ENCODE measurements at regions not wholly inside any gene's neighbourhood (a gene's known extent, or its start where the extent isn't known, plus 50 kb on each side); places are given as distances from the start of the nearest gene placed in this dataset.

DNA sequence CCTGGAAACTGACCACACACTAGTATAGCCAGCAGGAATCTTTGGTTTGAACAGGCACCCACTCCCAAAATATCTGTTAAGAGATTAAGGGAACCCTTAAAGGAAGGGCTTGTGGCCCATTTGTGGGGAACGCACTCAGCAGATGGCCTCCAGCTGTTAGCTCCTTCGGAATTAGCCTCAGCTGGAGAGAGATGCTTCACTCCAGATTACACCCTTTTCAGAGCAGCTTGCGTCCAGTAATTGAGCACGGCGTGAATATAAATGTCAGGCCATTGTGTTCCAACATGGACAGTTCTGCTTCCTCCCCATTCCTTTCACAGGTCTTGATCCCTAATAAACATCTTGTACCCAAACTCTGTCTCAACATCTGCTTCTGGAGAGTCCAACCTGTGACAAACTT is 397.8 kb downstream of the SEC23A start:
- Histone ChIP-seq H3K4me3 (replicated peaks in 1 of 3; ENCODE audit: insufficient read depth in 1 of 3, low read depth in 2 of 3, low read length in 3 of 3) (no peak overlapping the region), H3K27me3 (ENCODE audit: control insufficient read depth in 1 of 2, insufficient read depth in 2 of 2, low read length in 2 of 2) (no peaks in the 10 kb centered on the region), H3K4me1 (ENCODE audit: insufficient read depth, low read length) (no peaks in the 10 kb centered on the region), H3K9me3 (ENCODE audit: low read length) (no peaks in the 10 kb centered on the region), H2AFZ (ENCODE audit: low read length) (no peak overlapping the region), H3K4me2 (ENCODE audit: low read depth, low read length) (no peak overlapping the region), H4K20me1 (ENCODE audit: insufficient read depth, low read length) (no peaks in the 10 kb centered on the region), H3K27ac (ENCODE audit: extremely low read length, insufficient read depth, low read length) (no peak overlapping the region), H3K9ac (ENCODE audit: insufficient read depth, low read depth, low read length) (no peak overlapping the region), H3K36me3 (replicated peaks in 1 of 2; ENCODE audit: control insufficient read depth in 1 of 2, insufficient read depth in 2 of 2, low read length in 2 of 2) (no peaks in the 10 kb centered on the region), H3K79me2 (ENCODE audit: insufficient read depth, low read length) (no peaks in the 10 kb centered on the region)
- WGBS (ENCODE audit: low lambda C conversion rate), result 63% methylated on average over 5 of the region's 5 CpGs
- BruUV-seq (replicated peaks), result no TSS peak
- no peak for ATAC-seq
- CTCF ChIA-PET (ENCODE audit: low intra/inter-chr PET ratio, low total read pairs), result no interaction called here
- no peak for DNase-seq (ENCODE audit: low spot score)
- intact Hi-C loops (cut with micrococcal nuclease; ENCODE audit: unreplicated experiment) (no loop called here), in situ Hi-C loops (cut with HindIII; ENCODE audit: extremely low pct_ligation_motif_present, low pct_unique_long_range_greater_than_20kb) (no loop called here)
- FAIRE-seq, result no peak
- POLR2A ChIA-PET, result no interaction called here
- TF ChIP-seq CCDC6 (CRISPR knock-in tag; IDR thresholded peaks at IDR 0.05), result no peak
- no peak for TF ChIP-seq KDM2A (CRISPR knock-in tag; IDR thresholded peaks at IDR 0.05; ENCODE audit: borderline replicate concordance, low read depth)
- TF ChIP-seq, protein P1, sequence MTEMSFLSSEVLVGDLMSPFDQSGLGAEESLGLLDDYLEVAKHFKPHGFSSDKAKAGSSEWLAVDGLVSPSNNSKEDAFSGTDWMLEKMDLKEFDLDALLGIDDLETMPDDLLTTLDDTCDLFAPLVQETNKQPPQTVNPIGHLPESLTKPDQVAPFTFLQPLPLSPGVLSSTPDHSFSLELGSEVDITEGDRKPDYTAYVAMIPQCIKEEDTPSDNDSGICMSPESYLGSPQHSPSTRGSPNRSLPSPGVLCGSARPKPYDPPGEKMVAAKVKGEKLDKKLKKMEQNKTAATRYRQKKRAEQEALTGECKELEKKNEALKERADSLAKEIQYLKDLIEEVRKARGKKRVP (CRISPR knock-in tag; IDR thresholded peaks at IDR 0.05), result no peak
- TF ChIP-seq KLF9 (CRISPR knock-in tag; IDR thresholded peaks at IDR 0.05; ENCODE audit: low read depth), result no peak
- no peak for TF ChIP-seq ZNF652 (CRISPR knock-in tag; IDR thresholded peaks at IDR 0.05; ENCODE audit: borderline replicate concordance, low read depth)
- TF ChIP-seq, protein P2, sequence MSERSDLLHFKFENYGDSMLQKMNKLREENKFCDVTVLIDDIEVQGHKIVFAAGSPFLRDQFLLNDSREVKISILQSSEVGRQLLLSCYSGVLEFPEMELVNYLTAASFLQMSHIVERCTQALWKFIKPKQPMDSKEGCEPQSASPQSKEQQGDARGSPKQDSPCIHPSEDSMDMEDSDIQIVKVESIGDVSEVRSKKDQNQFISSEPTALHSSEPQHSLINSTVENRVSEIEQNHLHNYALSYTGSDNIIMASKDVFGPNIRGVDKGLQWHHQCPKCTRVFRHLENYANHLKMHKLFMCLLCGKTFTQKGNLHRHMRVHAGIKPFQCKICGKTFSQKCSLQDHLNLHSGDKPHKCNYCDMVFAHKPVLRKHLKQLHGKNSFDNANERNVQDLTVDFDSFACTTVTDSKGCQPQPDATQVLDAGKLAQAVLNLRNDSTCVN (CRISPR knock-in tag; IDR thresholded peaks at IDR 0.05; ENCODE audit: borderline replicate concordance), result no peak

DNA sequence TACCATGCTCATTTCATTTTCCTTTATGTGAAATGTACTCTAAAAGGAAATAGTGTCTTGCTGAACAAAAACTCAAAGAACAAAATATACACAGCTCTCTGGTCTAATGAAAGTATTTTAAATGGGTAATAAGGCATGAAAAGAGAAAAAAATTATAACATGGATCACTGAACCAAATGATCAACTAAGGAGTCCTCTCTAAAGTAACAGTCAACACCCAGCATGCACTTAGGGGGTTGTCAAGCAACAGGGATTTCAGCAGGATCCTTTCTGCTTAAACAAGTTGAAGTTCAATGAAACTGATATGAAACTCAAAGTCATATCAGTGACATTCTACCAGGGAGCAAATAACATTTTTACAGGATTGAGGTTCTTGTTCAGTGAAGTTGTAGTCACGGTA is 398.8 kb downstream of the SEC23A start:
- H4K20me1 ChIP-seq (ENCODE audit: insufficient read depth, low read length), result no peaks in the 10 kb centered on the region
- 86% methylated on average over 1 of the region's 1 CpG for WGBS (ENCODE audit: low lambda C conversion rate)
- no peaks in the 10 kb centered on the region for H3K79me2 ChIP-seq (ENCODE audit: insufficient read depth, low read length)
- H3K4me2 ChIP-seq (ENCODE audit: low read depth, low read length), result no peak overlapping the region
- no peak overlapping the region for H3K9ac ChIP-seq (ENCODE audit: insufficient read depth, low read depth, low read length)
- no peak for DNase-seq (ENCODE audit: low spot score)
- H3K27me3 ChIP-seq (ENCODE audit: control insufficient read depth in 1 of 2, insufficient read depth in 2 of 2, low read length in 2 of 2), result no peaks in the 10 kb centered on the region
- H2AFZ ChIP-seq (ENCODE audit: low read length), result no peak overlapping the region
- no peaks in the 10 kb centered on the region for H3K4me1 ChIP-seq (ENCODE audit: insufficient read depth, low read length)
- no peak overlapping the region for H3K4me3 ChIP-seq (replicated peaks in 1 of 3; ENCODE audit: insufficient read depth in 1 of 3, low read depth in 2 of 3, low read length in 3 of 3)
- intact Hi-C loops (cut with micrococcal nuclease; ENCODE audit: unreplicated experiment), result no loop called here
- ChIA-PET CTCF (ENCODE audit: low intra/inter-chr PET ratio, low total read pairs) (no interaction called here), POLR2A (no interaction called here)
- H3K9me3 ChIP-seq (ENCODE audit: low read length), result no peaks in the 10 kb centered on the region
- no peak for FAIRE-seq
- ATAC-seq, result no peak
- no peaks in the 10 kb centered on the region for H3K36me3 ChIP-seq (replicated peaks in 1 of 2; ENCODE audit: control insufficient read depth in 1 of 2, insufficient read depth in 2 of 2, low read length in 2 of 2)
- in situ Hi-C loops (cut with HindIII; ENCODE audit: extremely low pct_ligation_motif_present, low pct_unique_long_range_greater_than_20kb), result no loop called here
- H3K27ac ChIP-seq (ENCODE audit: extremely low read length, insufficient read depth, low read length), result no peak overlapping the region
- no TSS peak for BruUV-seq (replicated peaks)
- TF ChIP-seq ZFP41 (CRISPR knock-in tag; IDR thresholded peaks at IDR 0.05; ENCODE audit: borderline replicate concordance), result no peak
- no peak for TF ChIP-seq ELF1 (CRISPR knock-in tag; IDR thresholded peaks at IDR 0.05)
- TF ChIP-seq NR2C2 (CRISPR knock-in tag; IDR thresholded peaks at IDR 0.05; ENCODE audit: borderline replicate concordance), result no peak
- no peak for TF ChIP-seq HDAC6 (IDR thresholded peaks at IDR 0.05; ENCODE audit: low read depth, low read length)
- TF ChIP-seq ZNF564 (CRISPR knock-in tag; IDR thresholded peaks at IDR 0.05), result no peak
- no peak for TF ChIP-seq IRX3 (CRISPR knock-in tag; IDR thresholded peaks at IDR 0.05; ENCODE audit: borderline replicate concordance, low read depth)
- TF ChIP-seq SRSF4 (IDR thresholded peaks at IDR 0.05; ENCODE audit: low read depth, low read length, poor library complexity, severe bottlenecking), result no peak

All from HepG2 (cell line).